ENCODE measurements at regions not wholly inside any gene's neighbourhood (a gene's known extent, or its start where the extent isn't known, plus 50 kb on each side); places are given as distances from the start of the nearest gene placed in this dataset.

DNA sequence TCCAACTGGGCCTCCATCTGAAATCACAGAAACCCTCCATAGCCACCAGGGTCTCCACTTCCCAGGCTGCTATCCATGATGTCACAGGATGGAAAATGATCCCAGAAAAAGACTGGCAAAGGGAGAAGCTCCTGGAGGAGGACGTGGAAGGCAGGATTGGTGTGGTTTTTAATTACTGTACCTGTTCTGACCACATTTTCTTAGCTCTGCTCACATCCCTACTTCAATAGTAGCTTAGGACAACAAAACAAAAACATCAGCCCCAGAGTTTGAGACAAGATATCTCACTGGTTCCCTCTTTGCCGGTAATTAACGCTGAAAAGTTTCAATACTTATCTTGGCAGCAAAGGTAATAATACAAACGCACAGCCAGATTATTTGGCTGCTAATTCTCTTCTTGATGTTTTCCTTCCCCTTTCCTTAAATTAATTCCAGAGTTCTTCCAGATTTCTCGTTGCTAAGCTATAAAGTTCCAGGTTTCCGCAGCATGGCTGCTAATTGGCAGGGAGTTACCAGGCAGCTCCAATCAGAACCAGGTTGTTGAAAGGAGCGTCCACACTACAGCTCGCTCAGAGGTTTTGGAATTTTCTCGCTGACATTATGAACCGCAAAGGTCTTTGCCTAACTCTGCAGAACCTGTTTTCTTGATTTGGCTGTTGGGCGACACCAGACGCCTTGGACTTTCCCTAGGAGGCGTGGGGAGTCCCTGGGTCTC, 263.4 kb downstream of the MRTFB start:
- no peak for DNase-seq

DNA sequence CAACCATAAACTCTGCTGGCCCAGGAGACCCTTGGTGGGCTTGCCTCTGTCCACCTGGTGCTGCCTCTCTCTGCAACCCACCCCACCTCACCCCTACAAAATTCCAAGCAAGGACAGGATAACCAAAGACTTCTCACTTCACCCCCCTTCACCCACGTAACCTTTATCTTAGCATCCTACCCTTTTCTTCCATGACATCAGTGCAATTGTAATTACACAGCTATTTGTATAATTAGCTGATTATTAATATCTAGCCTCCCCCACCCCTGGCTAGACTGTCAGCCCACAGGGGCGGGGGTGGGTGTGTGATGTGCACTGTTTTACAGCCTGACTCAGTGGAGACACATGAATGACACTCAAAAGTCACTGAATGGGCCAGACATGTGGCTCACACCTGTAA, 262.2 kb downstream of the MRTFB start:
- DNase-seq = no peak

GRCh38 chr16:14331020-14331419, 259.9 kb downstream of the MRTFB start:
- DNase-seq = no peak

DNA sequence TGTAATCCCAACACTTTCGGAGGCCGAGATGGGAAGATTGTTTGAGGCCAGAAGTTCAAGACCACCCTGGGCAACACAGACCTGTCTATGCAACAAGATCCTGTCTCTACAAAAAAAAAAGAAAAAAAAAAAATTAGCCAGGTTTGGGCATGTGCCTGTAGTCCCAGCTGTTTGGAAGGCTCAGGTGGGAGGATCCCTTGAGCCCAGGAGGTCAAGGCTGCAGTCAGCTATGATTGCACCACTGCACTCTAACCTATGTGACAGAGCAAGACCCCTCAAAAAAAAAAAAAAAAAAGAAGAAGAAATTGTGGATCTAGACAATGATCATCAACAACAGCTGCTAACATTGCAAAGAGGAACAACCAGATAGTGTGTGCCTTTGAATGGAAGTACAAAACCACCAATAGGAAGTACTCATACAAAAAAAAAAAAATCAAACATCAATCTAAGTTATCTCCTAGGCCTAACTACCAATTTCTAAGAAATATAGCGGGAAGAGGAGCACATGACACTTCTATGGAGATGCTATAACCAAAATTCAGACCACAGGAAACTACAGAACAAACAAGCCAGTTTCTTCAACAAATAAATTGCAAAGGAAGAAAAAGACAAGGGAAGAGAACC, 258.7 kb downstream of the MRTFB start:
- DNase-seq = no peak

DNA sequence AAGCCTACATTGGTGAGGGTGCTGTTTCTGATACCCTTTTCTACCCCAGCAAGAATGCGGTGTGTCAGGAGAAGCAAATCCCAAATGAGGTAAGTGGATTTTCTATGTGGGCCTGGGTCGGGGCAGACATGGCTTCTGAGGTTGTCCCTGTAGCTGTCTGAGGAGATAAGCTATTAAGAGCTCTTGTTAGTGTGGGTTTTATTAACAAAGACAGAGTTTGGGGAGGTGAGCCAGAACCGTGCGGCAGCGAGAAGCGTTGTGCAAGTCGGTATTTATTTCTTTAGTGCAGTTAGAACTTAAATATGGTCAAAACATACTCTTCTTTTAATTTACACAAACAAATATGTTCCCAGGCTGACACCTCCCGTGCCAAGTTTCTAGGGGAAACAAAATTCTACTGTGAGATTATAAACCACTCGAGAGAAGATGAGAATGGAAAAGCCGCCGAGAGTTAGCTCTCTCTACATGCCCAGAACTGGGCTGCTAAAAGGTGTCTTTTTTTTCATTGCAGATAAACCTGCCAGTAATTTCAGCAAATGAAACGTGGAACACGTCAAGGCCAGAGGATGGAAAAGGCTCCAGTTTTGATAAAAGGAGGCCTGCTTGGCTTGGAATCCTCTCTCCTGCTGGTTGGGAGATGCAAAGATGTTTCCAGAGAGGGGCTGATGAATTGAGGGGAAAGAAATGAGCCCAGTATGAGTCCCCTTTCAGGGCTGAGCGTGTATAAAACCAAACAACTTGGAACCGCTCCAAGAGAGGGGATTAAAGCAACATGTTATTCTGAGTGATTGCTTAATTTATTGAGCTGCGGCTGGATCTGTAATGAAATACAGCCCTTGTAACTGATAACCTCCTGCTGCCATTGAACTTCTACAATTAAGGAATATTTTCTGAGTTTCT, 254.6 kb downstream of the MRTFB start:
- DNase-seq = peak; percentile 90

DNA sequence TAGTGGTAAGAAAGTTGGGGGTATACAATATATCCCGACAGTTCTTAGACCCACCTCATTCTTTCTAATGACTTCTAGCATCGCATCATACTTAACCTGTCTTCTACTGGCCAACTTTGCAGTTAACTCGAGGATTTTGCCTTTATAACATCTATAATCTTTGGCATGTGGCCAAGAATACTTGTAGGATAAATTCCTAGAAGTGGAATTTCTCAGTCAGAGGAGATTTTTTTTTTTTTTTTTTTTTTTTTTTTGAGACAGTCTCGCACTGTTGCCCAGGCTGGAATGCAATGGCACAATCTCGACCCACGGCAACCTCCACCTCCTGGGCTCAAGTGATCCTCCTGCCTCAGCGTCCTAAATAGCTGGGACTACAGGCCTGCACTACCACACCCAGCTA, 253.5 kb downstream of the MRTFB start:
- no peak for DNase-seq

- no peak for DNase-seq
Observed at GRCh38 chr16:14322186-14322585, 251.1 kb downstream of the MRTFB start.

- DNase-seq = no peak
Observed at GRCh38 chr16:14321542-14321941, 250.4 kb downstream of the MRTFB start.

GRCh38 chr16:14320406-14320805, 249.3 kb downstream of the MRTFB start:
- DNase-seq = no peak

Measured in NCI-H345 (cell line).